GM23338 (cell line): ENCODE measurements at regions not wholly inside any gene's neighbourhood (a gene's known extent, or its start where the extent isn't known, plus 50 kb on each side); places are given as distances from the start of the nearest gene placed in this dataset.

Source experiments
- ATAC-seq: fragments of 200-7000 bp; cut with Tn5 transposase; 3 replicates; pipeline ENCODE4 v1.9.1; 2020
- DNase-seq: peaks from one replicate; pipeline ENCODE4 v3.0.0-alpha.2; 2015; ENCODE audit warnings: low spot score
- H2AFZ ChIP-seq: fragments of 200-600 bp; sonication (generic); 2 replicates; pipeline ENCODE4 v1.8.0; 2016; ENCODE audit warnings: antibody characterized with exemption, mild to moderate bottlenecking, moderate library complexity
- H3F3A ChIP-seq: fragments of 200-600 bp; sonication (generic); replicated peaks from 2 replicates; pipeline ENCODE4 v1.8.0; 2017; ENCODE audit warnings: antibody characterized with exemption, mixed run types, low read depth
- H3K27ac ChIP-seq: fragments of 200-600 bp; sonication (generic); 2 replicates; pipeline ENCODE4 v1.6.1; 2016; ENCODE audit warnings: low read depth
- H3K27me3 ChIP-seq: fragments of 200-600 bp; sonication (generic); 2 replicates; pipeline ENCODE4 v1.8.0; 2016; ENCODE audit warnings: mild to moderate bottlenecking, mixed run types, moderate library complexity; ENCODE audit not compliant: insufficient read depth
- H3K36me3 ChIP-seq: fragments of 200-600 bp; sonication (generic); 2 replicates; pipeline ENCODE4 v1.8.0; 2016; ENCODE audit warnings: mild to moderate bottlenecking; ENCODE audit not compliant: insufficient read depth
- H3K4me1 ChIP-seq: fragments of 200-600 bp; sonication (generic); 2 replicates; pipeline ENCODE4 v1.8.0; 2016; ENCODE audit warnings: mild to moderate bottlenecking, moderate library complexity; ENCODE audit not compliant: insufficient read depth
- H3K4me2 ChIP-seq: fragments of 200-600 bp; sonication (generic); 2 replicates; pipeline ENCODE4 v1.7.1; 2017; ENCODE audit warnings: mixed run types
- H3K4me3 ChIP-seq: fragments of 200-600 bp; sonication (generic); 2 replicates; pipeline ENCODE4 v1.6.1; 2016; ENCODE audit warnings: mixed run types
- H3K79me2 ChIP-seq: fragments of 200-600 bp; sonication (generic); replicated peaks from 2 replicates; pipeline ENCODE4 v1.8.0; 2017; ENCODE audit warnings: mild to moderate bottlenecking; ENCODE audit not compliant: insufficient read depth
- H3K9me2 ChIP-seq: fragments of 200-600 bp; sonication (generic); 2 replicates; pipeline ENCODE4 v1.8.0; 2017; ENCODE audit not compliant: insufficient read depth
- H4K20me1 ChIP-seq: fragments of 200-600 bp; sonication (generic); replicated peaks from 2 replicates; pipeline ENCODE4 v1.8.0; 2017; ENCODE audit warnings: mild to moderate bottlenecking; ENCODE audit not compliant: insufficient read depth
- H3K27ac Mint-ChIP-seq: 2 replicates; pipeline ENCODE4 v1.8.0; 2020; ENCODE audit warnings: inconsistent platforms, mild to moderate bottlenecking, moderate library complexity, mixed read lengths
- H3K27me3 Mint-ChIP-seq: 3 replicates; pipeline ENCODE4 v1.8.0; 2022; ENCODE audit warnings: low read depth, mild to moderate bottlenecking, moderate library complexity, mixed read lengths, inconsistent platforms; ENCODE audit not compliant: insufficient read depth, poor library complexity
- H3K36me3 Mint-ChIP-seq: 3 replicates; pipeline ENCODE4 v1.8.0; 2021; ENCODE audit warnings: low read depth, mild to moderate bottlenecking, inconsistent platforms, moderate library complexity, mixed read lengths
- H3K4me1 Mint-ChIP-seq: 3 replicates; pipeline ENCODE4 v1.8.0; 2020; ENCODE audit warnings: mild to moderate bottlenecking, inconsistent platforms, mixed read lengths
- H3K4me3 Mint-ChIP-seq: 3 replicates; pipeline ENCODE4 v1.8.0; 2021; ENCODE audit warnings: moderate library complexity, mild to moderate bottlenecking, inconsistent platforms, mixed read lengths
- H3K9me3 Mint-ChIP-seq: 3 replicates; pipeline ENCODE4 v1.8.0; 2020; ENCODE audit warnings: moderate library complexity, mild to moderate bottlenecking, inconsistent platforms, mixed read lengths
- CREB1 ChIP-seq: fragments of 250-450 bp; sonication (Bioruptor Pico); IDR thresholded peaks from 2 replicates; pipeline ENCODE4 v1.5.0; 2020; ENCODE audit warnings: low read depth, mild to moderate bottlenecking, moderate library complexity
- EZH2 ChIP-seq: fragments of 200-600 bp; sonication (generic); IDR thresholded peaks from one replicate; pipeline ENCODE4 v1.8.0; 2017; ENCODE audit warnings: antibody characterized with exemption, mild to moderate bottlenecking, low read depth; ENCODE audit not compliant: unreplicated experiment
- EZH2phosphoT487 ChIP-seq: fragments of 200-600 bp; sonication (generic); IDR thresholded peaks from one replicate; pipeline ENCODE4 v1.8.1; 2018; ENCODE audit warnings: antibody characterized with exemption; ENCODE audit not compliant: unreplicated experiment
- JUNB ChIP-seq: IDR thresholded peaks from one replicate; pipeline ENCODE4 v1.6.1; 2016; ENCODE audit warnings: antibody characterized with exemption; ENCODE audit not compliant: unreplicated experiment
- NANOG ChIP-seq: IDR thresholded peaks from 2 replicates; pipeline ENCODE4 v1.6.1; 2016; ENCODE audit warnings: antibody characterized with exemption, borderline replicate concordance
- POLR2AphosphoS5 ChIP-seq: IDR thresholded peaks from 2 replicates; pipeline ENCODE4 v1.6.1; 2016; ENCODE audit warnings: antibody characterized with exemption, low read depth
- STAT1 ChIP-seq: IDR thresholded peaks from one replicate; pipeline ENCODE4 v1.6.1; 2016; ENCODE audit warnings: antibody characterized with exemption; ENCODE audit not compliant: unreplicated experiment
- ZNF114 ChIP-seq: fragments of 250-450 bp; sonication (Bioruptor Pico); IDR thresholded peaks from 2 replicates; pipeline ENCODE4 v1.5.0; 2020; ENCODE audit warnings: mild to moderate bottlenecking, moderate library complexity
- ZNF331 ChIP-seq: fragments of 250-450 bp; sonication (Bioruptor Pico); IDR thresholded peaks from 2 replicates; pipeline ENCODE4 v1.5.0; 2020; ENCODE audit warnings: low read depth, mild to moderate bottlenecking, moderate library complexity
- TF ChIP-seq, protein P1 (sequence below): IDR thresholded peaks from 2 replicates; pipeline ENCODE4 v1.6.1; 2016; ENCODE audit warnings: antibody characterized with exemption
- TF ChIP-seq, protein P2 (sequence below), 2 experiments: fragments of 200-600 bp in 1 of 2; sonication (generic) in 1 of 2; conservative IDR thresholded peaks; 2 replicates each; pipeline versions ENCODE4 v1.5.1 to v1.6.1; 2016 to 2017; ENCODE audit warnings: antibody characterized with exemption in 2 of 2, low read depth in 2 of 2, mild to moderate bottlenecking in 2 of 2, moderate library complexity in 1 of 2
- TF ChIP-seq, protein P3 (sequence below): IDR thresholded peaks from one replicate; pipeline ENCODE4 v1.6.1; 2018; ENCODE audit warnings: antibody characterized with exemption; ENCODE audit not compliant: unreplicated experiment
- TF ChIP-seq, protein P4 (sequence below): fragments of 250-450 bp; sonication (Bioruptor Pico); IDR thresholded peaks from 2 replicates; pipeline ENCODE4 v1.5.0; 2020; ENCODE audit warnings: mild to moderate bottlenecking, moderate library complexity

DNA sequence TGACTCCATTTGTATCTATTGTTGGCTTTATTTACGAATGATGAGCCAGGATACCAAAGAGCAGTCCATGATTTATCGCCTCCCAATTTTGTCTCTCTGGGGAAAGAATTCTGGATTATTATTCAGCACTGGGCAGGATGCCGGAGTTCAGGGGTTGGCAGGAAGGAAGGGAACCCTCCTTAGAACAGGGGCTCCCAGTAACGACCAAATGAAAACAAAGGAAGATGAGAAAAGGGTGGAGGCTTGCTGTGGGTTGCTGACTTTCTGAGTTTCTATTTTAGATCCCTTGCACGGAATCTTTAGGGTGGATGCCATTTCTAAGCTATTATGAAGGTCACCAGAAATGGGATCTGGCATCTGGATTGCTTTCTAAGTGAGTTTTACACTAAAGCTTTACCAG lies 231.2 kb upstream of the LYPLAL1 start:
- H4K20me1 ChIP-seq = no peaks in the 10 kb centered on the region
- H3K9me2 ChIP-seq = peaks cover 11% of the 10 kb centered on the region; the same call in 1 of the 2 replicates
- Mint-ChIP-seq H3K27ac (no peak overlapping the region), H3K4me3 (no peak overlapping the region), H3K9me3 (peaks cover 6% of the 10 kb centered on the region; the same call in 2 of the 3 replicates), H3K36me3 (no peaks in the 10 kb centered on the region), H3K27me3 (peaks cover 2% of the 10 kb centered on the region), H3K4me1 (no peaks in the 10 kb centered on the region)
- no peak for ATAC-seq
- TF ChIP-seq POLR2AphosphoS5 (no peak), EZH2 (no peak), ZNF114 (CRISPR knock-in tag) (no peak), ZNF331 (no peak), NANOG (no peak), CREB1 (CRISPR knock-in tag) (no peak), STAT1 (no peak), EZH2phosphoT487 (no peak), JUNB (no peak)
- TF ChIP-seq, protein P1, sequence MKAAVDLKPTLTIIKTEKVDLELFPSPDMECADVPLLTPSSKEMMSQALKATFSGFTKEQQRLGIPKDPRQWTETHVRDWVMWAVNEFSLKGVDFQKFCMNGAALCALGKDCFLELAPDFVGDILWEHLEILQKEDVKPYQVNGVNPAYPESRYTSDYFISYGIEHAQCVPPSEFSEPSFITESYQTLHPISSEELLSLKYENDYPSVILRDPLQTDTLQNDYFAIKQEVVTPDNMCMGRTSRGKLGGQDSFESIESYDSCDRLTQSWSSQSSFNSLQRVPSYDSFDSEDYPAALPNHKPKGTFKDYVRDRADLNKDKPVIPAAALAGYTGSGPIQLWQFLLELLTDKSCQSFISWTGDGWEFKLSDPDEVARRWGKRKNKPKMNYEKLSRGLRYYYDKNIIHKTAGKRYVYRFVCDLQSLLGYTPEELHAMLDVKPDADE = no peak
- TF ChIP-seq, protein P2, sequence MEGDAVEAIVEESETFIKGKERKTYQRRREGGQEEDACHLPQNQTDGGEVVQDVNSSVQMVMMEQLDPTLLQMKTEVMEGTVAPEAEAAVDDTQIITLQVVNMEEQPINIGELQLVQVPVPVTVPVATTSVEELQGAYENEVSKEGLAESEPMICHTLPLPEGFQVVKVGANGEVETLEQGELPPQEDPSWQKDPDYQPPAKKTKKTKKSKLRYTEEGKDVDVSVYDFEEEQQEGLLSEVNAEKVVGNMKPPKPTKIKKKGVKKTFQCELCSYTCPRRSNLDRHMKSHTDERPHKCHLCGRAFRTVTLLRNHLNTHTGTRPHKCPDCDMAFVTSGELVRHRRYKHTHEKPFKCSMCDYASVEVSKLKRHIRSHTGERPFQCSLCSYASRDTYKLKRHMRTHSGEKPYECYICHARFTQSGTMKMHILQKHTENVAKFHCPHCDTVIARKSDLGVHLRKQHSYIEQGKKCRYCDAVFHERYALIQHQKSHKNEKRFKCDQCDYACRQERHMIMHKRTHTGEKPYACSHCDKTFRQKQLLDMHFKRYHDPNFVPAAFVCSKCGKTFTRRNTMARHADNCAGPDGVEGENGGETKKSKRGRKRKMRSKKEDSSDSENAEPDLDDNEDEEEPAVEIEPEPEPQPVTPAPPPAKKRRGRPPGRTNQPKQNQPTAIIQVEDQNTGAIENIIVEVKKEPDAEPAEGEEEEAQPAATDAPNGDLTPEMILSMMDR (conservative IDR thresholded peaks at IDR 0.05; ENCODE audit: low read depth in 2 of 2) = no peak
- TF ChIP-seq, protein P3, sequence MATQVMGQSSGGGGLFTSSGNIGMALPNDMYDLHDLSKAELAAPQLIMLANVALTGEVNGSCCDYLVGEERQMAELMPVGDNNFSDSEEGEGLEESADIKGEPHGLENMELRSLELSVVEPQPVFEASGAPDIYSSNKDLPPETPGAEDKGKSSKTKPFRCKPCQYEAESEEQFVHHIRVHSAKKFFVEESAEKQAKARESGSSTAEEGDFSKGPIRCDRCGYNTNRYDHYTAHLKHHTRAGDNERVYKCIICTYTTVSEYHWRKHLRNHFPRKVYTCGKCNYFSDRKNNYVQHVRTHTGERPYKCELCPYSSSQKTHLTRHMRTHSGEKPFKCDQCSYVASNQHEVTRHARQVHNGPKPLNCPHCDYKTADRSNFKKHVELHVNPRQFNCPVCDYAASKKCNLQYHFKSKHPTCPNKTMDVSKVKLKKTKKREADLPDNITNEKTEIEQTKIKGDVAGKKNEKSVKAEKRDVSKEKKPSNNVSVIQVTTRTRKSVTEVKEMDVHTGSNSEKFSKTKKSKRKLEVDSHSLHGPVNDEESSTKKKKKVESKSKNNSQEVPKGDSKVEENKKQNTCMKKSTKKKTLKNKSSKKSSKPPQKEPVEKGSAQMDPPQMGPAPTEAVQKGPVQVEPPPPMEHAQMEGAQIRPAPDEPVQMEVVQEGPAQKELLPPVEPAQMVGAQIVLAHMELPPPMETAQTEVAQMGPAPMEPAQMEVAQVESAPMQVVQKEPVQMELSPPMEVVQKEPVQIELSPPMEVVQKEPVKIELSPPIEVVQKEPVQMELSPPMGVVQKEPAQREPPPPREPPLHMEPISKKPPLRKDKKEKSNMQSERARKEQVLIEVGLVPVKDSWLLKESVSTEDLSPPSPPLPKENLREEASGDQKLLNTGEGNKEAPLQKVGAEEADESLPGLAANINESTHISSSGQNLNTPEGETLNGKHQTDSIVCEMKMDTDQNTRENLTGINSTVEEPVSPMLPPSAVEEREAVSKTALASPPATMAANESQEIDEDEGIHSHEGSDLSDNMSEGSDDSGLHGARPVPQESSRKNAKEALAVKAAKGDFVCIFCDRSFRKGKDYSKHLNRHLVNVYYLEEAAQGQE = no peak
- TF ChIP-seq, protein P4, sequence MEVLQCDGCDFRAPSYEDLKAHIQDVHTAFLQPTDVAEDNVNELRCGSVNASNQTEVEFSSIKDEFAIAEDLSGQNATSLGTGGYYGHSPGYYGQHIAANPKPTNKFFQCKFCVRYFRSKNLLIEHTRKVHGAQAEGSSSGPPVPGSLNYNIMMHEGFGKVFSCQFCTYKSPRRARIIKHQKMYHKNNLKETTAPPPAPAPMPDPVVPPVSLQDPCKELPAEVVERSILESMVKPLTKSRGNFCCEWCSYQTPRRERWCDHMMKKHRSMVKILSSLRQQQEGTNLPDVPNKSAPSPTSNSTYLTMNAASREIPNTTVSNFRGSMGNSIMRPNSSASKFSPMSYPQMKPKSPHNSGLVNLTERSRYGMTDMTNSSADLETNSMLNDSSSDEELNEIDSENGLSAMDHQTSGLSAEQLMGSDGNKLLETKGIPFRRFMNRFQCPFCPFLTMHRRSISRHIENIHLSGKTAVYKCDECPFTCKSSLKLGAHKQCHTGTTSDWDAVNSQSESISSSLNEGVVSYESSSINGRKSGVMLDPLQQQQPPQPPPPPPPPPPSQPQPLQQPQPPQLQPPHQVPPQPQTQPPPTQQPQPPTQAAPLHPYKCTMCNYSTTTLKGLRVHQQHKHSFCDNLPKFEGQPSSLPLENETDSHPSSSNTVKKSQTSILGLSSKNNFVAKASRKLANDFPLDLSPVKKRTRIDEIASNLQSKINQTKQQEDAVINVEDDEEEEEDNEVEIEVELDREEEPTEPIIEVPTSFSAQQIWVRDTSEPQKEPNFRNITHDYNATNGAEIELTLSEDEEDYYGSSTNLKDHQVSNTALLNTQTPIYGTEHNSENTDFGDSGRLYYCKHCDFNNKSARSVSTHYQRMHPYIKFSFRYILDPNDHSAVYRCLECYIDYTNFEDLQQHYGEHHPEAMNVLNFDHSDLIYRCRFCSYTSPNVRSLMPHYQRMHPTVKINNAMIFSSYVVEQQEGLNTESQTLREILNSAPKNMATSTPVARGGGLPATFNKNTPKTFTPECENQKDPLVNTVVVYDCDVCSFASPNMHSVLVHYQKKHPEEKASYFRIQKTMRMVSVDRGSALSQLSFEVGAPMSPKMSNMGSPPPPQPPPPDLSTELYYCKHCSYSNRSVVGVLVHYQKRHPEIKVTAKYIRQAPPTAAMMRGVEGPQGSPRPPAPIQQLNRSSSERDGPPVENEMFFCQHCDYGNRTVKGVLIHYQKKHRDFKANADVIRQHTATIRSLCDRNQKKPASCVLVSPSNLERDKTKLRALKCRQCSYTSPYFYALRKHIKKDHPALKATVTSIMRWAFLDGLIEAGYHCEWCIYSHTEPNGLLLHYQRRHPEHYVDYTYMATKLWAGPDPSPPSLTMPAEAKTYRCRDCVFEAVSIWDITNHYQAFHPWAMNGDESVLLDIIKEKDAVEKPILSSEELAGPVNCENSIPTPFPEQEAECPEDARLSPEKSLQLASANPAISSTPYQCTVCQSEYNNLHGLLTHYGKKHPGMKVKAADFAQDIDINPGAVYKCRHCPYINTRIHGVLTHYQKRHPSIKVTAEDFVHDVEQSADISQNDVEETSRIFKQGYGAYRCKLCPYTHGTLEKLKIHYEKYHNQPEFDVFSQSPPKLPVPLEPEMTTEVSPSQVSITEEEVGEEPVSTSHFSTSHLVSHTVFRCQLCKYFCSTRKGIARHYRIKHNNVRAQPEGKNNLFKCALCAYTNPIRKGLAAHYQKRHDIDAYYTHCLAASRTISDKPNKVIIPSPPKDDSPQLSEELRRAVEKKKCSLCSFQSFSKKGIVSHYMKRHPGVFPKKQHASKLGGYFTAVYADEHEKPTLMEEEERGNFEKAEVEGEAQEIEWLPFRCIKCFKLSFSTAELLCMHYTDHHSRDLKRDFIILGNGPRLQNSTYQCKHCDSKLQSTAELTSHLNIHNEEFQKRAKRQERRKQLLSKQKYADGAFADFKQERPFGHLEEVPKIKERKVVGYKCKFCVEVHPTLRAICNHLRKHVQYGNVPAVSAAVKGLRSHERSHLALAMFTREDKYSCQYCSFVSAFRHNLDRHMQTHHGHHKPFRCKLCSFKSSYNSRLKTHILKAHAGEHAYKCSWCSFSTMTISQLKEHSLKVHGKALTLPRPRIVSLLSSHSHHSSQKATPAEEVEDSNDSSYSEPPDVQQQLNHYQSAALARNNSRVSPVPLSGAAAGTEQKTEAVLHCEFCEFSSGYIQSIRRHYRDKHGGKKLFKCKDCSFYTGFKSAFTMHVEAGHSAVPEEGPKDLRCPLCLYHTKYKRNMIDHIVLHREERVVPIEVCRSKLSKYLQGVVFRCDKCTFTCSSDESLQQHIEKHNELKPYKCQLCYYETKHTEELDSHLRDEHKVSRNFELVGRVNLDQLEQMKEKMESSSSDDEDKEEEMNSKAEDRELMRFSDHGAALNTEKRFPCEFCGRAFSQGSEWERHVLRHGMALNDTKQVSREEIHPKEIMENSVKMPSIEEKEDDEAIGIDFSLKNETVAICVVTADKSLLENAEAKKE (CRISPR knock-in tag) = no peak
- H3K79me2 ChIP-seq = no peaks in the 10 kb centered on the region
- no peak overlapping the region for H2AFZ ChIP-seq
- no peaks in the 10 kb centered on the region for H3K27me3 ChIP-seq
- no peak overlapping the region for H3K27ac ChIP-seq
- no peak overlapping the region for H3K4me3 ChIP-seq
- H3K4me2 ChIP-seq = no peak overlapping the region
- H3F3A ChIP-seq = no peaks in the 10 kb centered on the region
- no peaks in the 10 kb centered on the region for H3K4me1 ChIP-seq
- H3K36me3 ChIP-seq = no peaks in the 10 kb centered on the region
- no peak for DNase-seq
